GM23338 (cell line): ENCODE measurements at regions not wholly inside any gene's neighbourhood (a gene's known extent, or its start where the extent isn't known, plus 50 kb on each side); places are given as distances from the start of the nearest gene placed in this dataset.

ENCODE experiments used
- ATAC-seq: fragments of 200-7000 bp; cut with Tn5 transposase; 3 replicates; pipeline ENCODE4 v1.9.1; 2020
- DNase-seq: peaks from one replicate; pipeline ENCODE4 v3.0.0-alpha.2; 2015; ENCODE audit warnings: low spot score
- H2AFZ ChIP-seq: fragments of 200-600 bp; sonication (generic); 2 replicates; pipeline ENCODE4 v1.8.0; 2016; ENCODE audit warnings: antibody characterized with exemption, mild to moderate bottlenecking, moderate library complexity
- H3F3A ChIP-seq: fragments of 200-600 bp; sonication (generic); replicated peaks from 2 replicates; pipeline ENCODE4 v1.8.0; 2017; ENCODE audit warnings: antibody characterized with exemption, mixed run types, low read depth
- H3K27ac ChIP-seq: fragments of 200-600 bp; sonication (generic); 2 replicates; pipeline ENCODE4 v1.6.1; 2016; ENCODE audit warnings: low read depth
- H3K27me3 ChIP-seq: fragments of 200-600 bp; sonication (generic); 2 replicates; pipeline ENCODE4 v1.8.0; 2016; ENCODE audit warnings: mild to moderate bottlenecking, mixed run types, moderate library complexity; ENCODE audit not compliant: insufficient read depth
- H3K36me3 ChIP-seq: fragments of 200-600 bp; sonication (generic); 2 replicates; pipeline ENCODE4 v1.8.0; 2016; ENCODE audit warnings: mild to moderate bottlenecking; ENCODE audit not compliant: insufficient read depth
- H3K4me1 ChIP-seq: fragments of 200-600 bp; sonication (generic); 2 replicates; pipeline ENCODE4 v1.8.0; 2016; ENCODE audit warnings: mild to moderate bottlenecking, moderate library complexity; ENCODE audit not compliant: insufficient read depth
- H3K4me2 ChIP-seq: fragments of 200-600 bp; sonication (generic); 2 replicates; pipeline ENCODE4 v1.7.1; 2017; ENCODE audit warnings: mixed run types
- H3K4me3 ChIP-seq: fragments of 200-600 bp; sonication (generic); 2 replicates; pipeline ENCODE4 v1.6.1; 2016; ENCODE audit warnings: mixed run types
- H3K79me2 ChIP-seq: fragments of 200-600 bp; sonication (generic); replicated peaks from 2 replicates; pipeline ENCODE4 v1.8.0; 2017; ENCODE audit warnings: mild to moderate bottlenecking; ENCODE audit not compliant: insufficient read depth
- H3K9me2 ChIP-seq: fragments of 200-600 bp; sonication (generic); 2 replicates; pipeline ENCODE4 v1.8.0; 2017; ENCODE audit not compliant: insufficient read depth
- H4K20me1 ChIP-seq: fragments of 200-600 bp; sonication (generic); replicated peaks from 2 replicates; pipeline ENCODE4 v1.8.0; 2017; ENCODE audit warnings: mild to moderate bottlenecking; ENCODE audit not compliant: insufficient read depth
- H3K27ac Mint-ChIP-seq: 2 replicates; pipeline ENCODE4 v1.8.0; 2020; ENCODE audit warnings: inconsistent platforms, mild to moderate bottlenecking, moderate library complexity, mixed read lengths
- H3K27me3 Mint-ChIP-seq: 3 replicates; pipeline ENCODE4 v1.8.0; 2022; ENCODE audit warnings: low read depth, mild to moderate bottlenecking, moderate library complexity, mixed read lengths, inconsistent platforms; ENCODE audit not compliant: insufficient read depth, poor library complexity
- H3K36me3 Mint-ChIP-seq: 3 replicates; pipeline ENCODE4 v1.8.0; 2021; ENCODE audit warnings: low read depth, mild to moderate bottlenecking, inconsistent platforms, moderate library complexity, mixed read lengths
- H3K4me1 Mint-ChIP-seq: 3 replicates; pipeline ENCODE4 v1.8.0; 2020; ENCODE audit warnings: mild to moderate bottlenecking, inconsistent platforms, mixed read lengths
- H3K4me3 Mint-ChIP-seq: 3 replicates; pipeline ENCODE4 v1.8.0; 2021; ENCODE audit warnings: moderate library complexity, mild to moderate bottlenecking, inconsistent platforms, mixed read lengths
- H3K9me3 Mint-ChIP-seq: 3 replicates; pipeline ENCODE4 v1.8.0; 2020; ENCODE audit warnings: moderate library complexity, mild to moderate bottlenecking, inconsistent platforms, mixed read lengths
- CREB1 ChIP-seq: fragments of 250-450 bp; sonication (Bioruptor Pico); IDR thresholded peaks from 2 replicates; pipeline ENCODE4 v1.5.0; 2020; ENCODE audit warnings: low read depth, mild to moderate bottlenecking, moderate library complexity
- CTCF ChIP-seq, 2 experiments: fragments of 200-600 bp in 1 of 2; sonication (generic) in 1 of 2; conservative IDR thresholded peaks; 2 replicates each; pipeline versions ENCODE4 v1.5.1 to v1.6.1; 2016 to 2017; ENCODE audit warnings: antibody characterized with exemption in 2 of 2, low read depth in 2 of 2, mild to moderate bottlenecking in 2 of 2, moderate library complexity in 1 of 2
- ETS1 ChIP-seq: IDR thresholded peaks from 2 replicates; pipeline ENCODE4 v1.6.1; 2016; ENCODE audit warnings: antibody characterized with exemption
- EZH2 ChIP-seq: fragments of 200-600 bp; sonication (generic); IDR thresholded peaks from one replicate; pipeline ENCODE4 v1.8.0; 2017; ENCODE audit warnings: antibody characterized with exemption, mild to moderate bottlenecking, low read depth; ENCODE audit not compliant: unreplicated experiment
- EZH2phosphoT487 ChIP-seq: fragments of 200-600 bp; sonication (generic); IDR thresholded peaks from one replicate; pipeline ENCODE4 v1.8.1; 2018; ENCODE audit warnings: antibody characterized with exemption; ENCODE audit not compliant: unreplicated experiment
- NANOG ChIP-seq: IDR thresholded peaks from 2 replicates; pipeline ENCODE4 v1.6.1; 2016; ENCODE audit warnings: antibody characterized with exemption, borderline replicate concordance
- STAT1 ChIP-seq: IDR thresholded peaks from one replicate; pipeline ENCODE4 v1.6.1; 2016; ENCODE audit warnings: antibody characterized with exemption; ENCODE audit not compliant: unreplicated experiment
- ZNF331 ChIP-seq: fragments of 250-450 bp; sonication (Bioruptor Pico); IDR thresholded peaks from 2 replicates; pipeline ENCODE4 v1.5.0; 2020; ENCODE audit warnings: low read depth, mild to moderate bottlenecking, moderate library complexity

DNA sequence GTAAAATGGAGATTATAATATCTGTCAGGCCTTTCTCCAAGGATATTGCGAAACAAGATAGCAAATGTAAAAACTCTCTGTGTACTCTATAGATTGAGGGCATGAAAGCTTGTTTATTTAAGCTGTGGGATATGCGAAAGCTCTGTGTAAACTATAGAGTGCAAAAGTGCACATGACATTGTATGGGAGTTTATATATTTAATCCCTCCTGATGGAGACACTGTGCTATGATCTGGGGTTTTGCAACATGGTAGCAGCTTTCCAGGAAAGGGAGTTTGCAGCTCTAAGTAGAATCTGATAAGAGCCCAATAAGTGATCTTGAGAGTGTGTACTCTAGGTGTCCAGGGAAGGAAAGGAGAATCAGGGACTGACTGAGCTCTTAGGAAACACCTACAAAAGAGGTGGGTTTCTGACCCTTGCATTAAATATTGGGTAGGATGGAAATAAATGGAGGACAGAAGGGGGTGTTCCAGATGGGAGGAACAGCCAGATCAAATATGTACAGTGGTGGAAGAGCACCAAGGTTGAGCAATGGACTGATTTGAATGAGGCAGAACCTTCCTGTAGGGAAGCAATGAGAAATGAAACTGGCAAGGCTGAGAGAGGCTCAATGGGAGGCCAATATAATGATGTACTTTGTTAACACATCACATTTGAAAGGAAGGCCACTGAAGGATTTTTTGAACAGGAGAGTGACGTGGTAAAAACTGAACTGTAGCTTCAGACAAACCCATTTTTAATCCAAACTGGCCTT is 450.1 kb downstream of the GJA1 start:
- Mint-ChIP-seq H3K36me3 (no peaks in the 10 kb centered on the region), H3K9me3 (no peaks in the 10 kb centered on the region), H3K27ac (no peak overlapping the region), H3K4me3 (no peak overlapping the region), H3K4me1 (peaks cover 6% of the 10 kb centered on the region), H3K27me3 (peaks cover 7% of the 10 kb centered on the region)
- Histone ChIP-seq H3K79me2 (no peaks in the 10 kb centered on the region), H3K9me2 (0 out of 2 replicates have a peak, but pooled peaks cover 3% of the 10 kb centered on the region), H3F3A (no peaks in the 10 kb centered on the region), H2AFZ (no peak overlapping the region), H4K20me1 (no peaks in the 10 kb centered on the region), H3K4me1 (peaks cover 9% of the 10 kb centered on the region), H3K27ac (no peak overlapping the region), H3K4me2 (no peak overlapping the region), H3K27me3 (no peaks in the 10 kb centered on the region), H3K36me3 (no peaks in the 10 kb centered on the region), H3K4me3 (no peak overlapping the region)
- no peak for TF ChIP-seq EZH2phosphoT487
- no peak for TF ChIP-seq CREB1 (CRISPR knock-in tag)
- no peak for DNase-seq
- ATAC-seq, result no peak

DNA sequence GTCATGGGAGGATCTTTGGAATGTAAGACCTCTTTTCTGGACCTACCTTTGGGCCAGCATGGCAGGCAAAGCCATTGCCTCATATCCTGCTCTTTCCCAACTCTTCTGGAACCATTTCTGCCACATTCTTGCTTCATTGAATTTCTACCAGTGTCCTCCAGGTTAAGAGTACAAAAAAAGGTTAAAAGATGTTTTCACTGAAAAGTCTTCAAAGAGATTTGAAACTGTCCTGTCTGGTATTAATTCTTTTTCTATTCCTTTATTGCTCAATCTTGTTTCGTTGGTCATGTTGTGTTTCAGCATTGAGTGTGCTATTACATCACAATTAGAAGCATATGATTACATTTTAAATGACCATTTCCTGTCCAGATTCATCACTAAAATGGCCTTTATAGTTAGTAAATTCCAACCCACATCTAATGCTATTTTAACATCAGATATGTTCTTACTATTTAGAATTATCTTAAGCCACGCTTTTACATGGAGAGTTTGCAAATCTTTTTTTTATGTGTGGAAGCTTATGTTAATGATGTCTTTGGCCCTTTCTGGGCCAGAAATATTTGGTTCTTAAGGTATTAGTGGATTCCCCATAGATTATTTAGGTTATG is 450.9 kb downstream of the GJA1 start:
- no peak overlapping the region for H2AFZ ChIP-seq
- H3K4me1 ChIP-seq, result peaks cover 6% of the 10 kb centered on the region
- H4K20me1 ChIP-seq, result no peaks in the 10 kb centered on the region
- H3K79me2 ChIP-seq, result no peaks in the 10 kb centered on the region
- H3K27me3 ChIP-seq, result no peaks in the 10 kb centered on the region
- H3K9me2 ChIP-seq, result 0 out of 2 replicates have a peak, but pooled peaks cover 3% of the 10 kb centered on the region
- no peaks in the 10 kb centered on the region for H3K9me3 Mint-ChIP-seq
- no peak overlapping the region for H3K4me3 Mint-ChIP-seq
- H3K36me3 ChIP-seq, result no peaks in the 10 kb centered on the region
- H3K36me3 Mint-ChIP-seq, result no peaks in the 10 kb centered on the region
- H3K4me3 ChIP-seq, result no peak overlapping the region
- H3K27ac ChIP-seq, result no peak overlapping the region
- DNase-seq (no peak), ATAC-seq (no peak)
- no peak overlapping the region for H3K27ac Mint-ChIP-seq
- no peaks in the 10 kb centered on the region for H3F3A ChIP-seq
- no peak overlapping the region for H3K4me2 ChIP-seq
- peaks cover 7% of the 10 kb centered on the region for H3K27me3 Mint-ChIP-seq
- peaks cover 11% of the 10 kb centered on the region for H3K4me1 Mint-ChIP-seq
- TF ChIP-seq ZNF331 (CRISPR knock-in tag), result no peak

GRCh38 chr6:121887724-121888123 is 452.3 kb downstream of the GJA1 start:
- H3K27ac Mint-ChIP-seq, result no peak overlapping the region
- no peak overlapping the region for H3K27ac ChIP-seq
- H3K4me2 ChIP-seq, result no peak overlapping the region
- H2AFZ ChIP-seq, result no peak overlapping the region
- ATAC-seq (no peak), DNase-seq (no peak)
- peaks cover 11% of the 10 kb centered on the region for H3K4me1 Mint-ChIP-seq
- 0 out of 2 replicates have a peak, but pooled peaks cover 3% of the 10 kb centered on the region for H3K9me2 ChIP-seq
- no peak overlapping the region for H3K4me3 ChIP-seq
- no peaks in the 10 kb centered on the region for H3K36me3 Mint-ChIP-seq
- no peaks in the 10 kb centered on the region for H3K9me3 Mint-ChIP-seq
- no peaks in the 10 kb centered on the region for H3K79me2 ChIP-seq
- peaks cover 6% of the 10 kb centered on the region for H3K4me1 ChIP-seq
- H3K36me3 ChIP-seq, result no peaks in the 10 kb centered on the region
- H3K27me3 ChIP-seq, result no peaks in the 10 kb centered on the region
- H3F3A ChIP-seq, result no peaks in the 10 kb centered on the region
- peaks cover 7% of the 10 kb centered on the region for H3K27me3 Mint-ChIP-seq
- H4K20me1 ChIP-seq, result no peaks in the 10 kb centered on the region
- no peak overlapping the region for H3K4me3 Mint-ChIP-seq
- TF ChIP-seq ETS1 (no peak), CREB1 (CRISPR knock-in tag) (no peak), NANOG (no peak), EZH2phosphoT487 (no peak), CTCF (conservative IDR thresholded peaks at IDR 0.05; ENCODE audit: low read depth in 2 of 2) (no peak), EZH2 (no peak), ZNF331 (CRISPR knock-in tag) (no peak), STAT1 (no peak)
